Smooth muscle cell (in vitro differentiated cells): ENCODE measurements at regions not wholly inside any gene's neighbourhood (a gene's known extent, or its start where the extent isn't known, plus 50 kb on each side); places are given as distances from the start of the nearest gene placed in this dataset.

Experiments used
- DNase-seq: peaks from one replicate; lab custom pipeline; 2025; ENCODE audit not compliant: unreplicated experiment; lab: John Stamatoyannopoulos, UW
- H2AFZ ChIP-seq: fragments of 200-600 bp; sonication (generic); 2 replicates; pipeline ENCODE4 v1.6.0; 2016; ENCODE audit warnings: antibody characterized with exemption, low read depth, mild to moderate bottlenecking
- H3F3A ChIP-seq: fragments of 200-600 bp; sonication (generic); 2 replicates; pipeline ENCODE4 v1.6.0; 2017; ENCODE audit warnings: antibody characterized with exemption, low read depth
- H3K27ac ChIP-seq: fragments of 200-600 bp; sonication (generic); 2 replicates; pipeline ENCODE4 v1.5.1; 2016; ENCODE audit warnings: low read depth, mild to moderate bottlenecking
- H3K27me3 ChIP-seq: fragments of 200-600 bp; sonication (generic); 2 replicates; pipeline ENCODE4 v1.6.1; 2016; ENCODE audit warnings: low read depth, mild to moderate bottlenecking
- H3K36me3 ChIP-seq: fragments of 200-600 bp; sonication (generic); 2 replicates; pipeline ENCODE4 v1.5.1; 2016; ENCODE audit warnings: low read depth
- H3K4me1 ChIP-seq: fragments of 200-600 bp; sonication (generic); 2 replicates; pipeline ENCODE4 v1.5.1; 2016; ENCODE audit warnings: low read depth
- H3K4me2 ChIP-seq: fragments of 200-600 bp; sonication (generic); 2 replicates; pipeline ENCODE4 v1.6.0; 2016; ENCODE audit warnings: mild to moderate bottlenecking
- H3K4me3 ChIP-seq: fragments of 200-600 bp; sonication (generic); 2 replicates; pipeline ENCODE4 v1.5.1; 2016; ENCODE audit warnings: mild to moderate bottlenecking
- H3K79me2 ChIP-seq: fragments of 200-600 bp; sonication (generic); 2 replicates; pipeline ENCODE4 v1.6.0; 2016; ENCODE audit warnings: low read depth, mild to moderate bottlenecking
- H3K9ac ChIP-seq: fragments of 200-600 bp; sonication (generic); 2 replicates; pipeline ENCODE4 v1.6.0; 2016; ENCODE audit warnings: low read depth
- H3K9me3 ChIP-seq: fragments of 200-600 bp; sonication (generic); replicated peaks from 2 replicates; pipeline ENCODE4 v1.5.1; 2016; ENCODE audit warnings: low read depth
- H4K20me1 ChIP-seq: fragments of 200-600 bp; sonication (generic); 2 replicates; pipeline ENCODE4 v1.6.0; 2016; ENCODE audit warnings: low read depth
- WGBS: methylation state at CpG from one replicate; pipeline ENCODE4 v1.1.7; 2016; ENCODE audit warnings: low lambda C conversion rate; 5-methylcytosine and 5-hydroxymethylcytosine counted together
- TF ChIP-seq, protein P1 (sequence below): fragments of 200-600 bp; sonication (generic); IDR thresholded peaks from 2 replicates; pipeline ENCODE4 v1.5.1; 2017; ENCODE audit warnings: borderline replicate concordance, mild to moderate bottlenecking, antibody characterized with exemption; ENCODE audit not compliant: insufficient read depth, poor library complexity, severe bottlenecking

DNA sequence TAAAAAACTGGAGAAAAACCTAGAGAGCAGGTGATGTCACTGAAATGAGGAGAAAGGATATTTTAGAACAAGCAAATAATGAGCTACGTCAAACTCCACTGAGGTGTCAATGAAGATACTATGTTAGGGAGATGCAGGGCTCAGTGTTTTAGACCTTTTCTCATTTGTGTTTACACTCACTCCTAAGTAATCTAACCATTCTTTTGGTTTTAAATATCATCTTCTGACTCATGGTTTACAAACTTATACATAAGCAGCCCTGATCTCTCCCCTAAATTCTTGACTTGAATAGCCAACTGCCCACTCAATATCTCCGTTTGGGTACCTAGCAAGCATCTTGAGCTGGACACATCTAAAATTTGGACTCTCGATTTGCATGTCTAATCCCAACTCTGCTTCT is 272.4 kb downstream of the MEF2C start:
- no peak for DNase-seq
- H3K36me3 ChIP-seq = no peaks in the 10 kb centered on the region
- H3K27me3 ChIP-seq = no peaks in the 10 kb centered on the region
- no peaks in the 10 kb centered on the region for H3K9me3 ChIP-seq
- no peak overlapping the region for H3K4me3 ChIP-seq
- H2AFZ ChIP-seq = no peak overlapping the region
- H3K4me1 ChIP-seq = no peaks in the 10 kb centered on the region
- no peak overlapping the region for H3K27ac ChIP-seq
- no peaks in the 10 kb centered on the region for H3F3A ChIP-seq
- no peak overlapping the region for H3K4me2 ChIP-seq
- no peaks in the 10 kb centered on the region for H3K79me2 ChIP-seq
- 80% methylated on average over 3 of the region's 3 CpGs for WGBS
- H4K20me1 ChIP-seq = no peaks in the 10 kb centered on the region
- TF ChIP-seq, protein P1, sequence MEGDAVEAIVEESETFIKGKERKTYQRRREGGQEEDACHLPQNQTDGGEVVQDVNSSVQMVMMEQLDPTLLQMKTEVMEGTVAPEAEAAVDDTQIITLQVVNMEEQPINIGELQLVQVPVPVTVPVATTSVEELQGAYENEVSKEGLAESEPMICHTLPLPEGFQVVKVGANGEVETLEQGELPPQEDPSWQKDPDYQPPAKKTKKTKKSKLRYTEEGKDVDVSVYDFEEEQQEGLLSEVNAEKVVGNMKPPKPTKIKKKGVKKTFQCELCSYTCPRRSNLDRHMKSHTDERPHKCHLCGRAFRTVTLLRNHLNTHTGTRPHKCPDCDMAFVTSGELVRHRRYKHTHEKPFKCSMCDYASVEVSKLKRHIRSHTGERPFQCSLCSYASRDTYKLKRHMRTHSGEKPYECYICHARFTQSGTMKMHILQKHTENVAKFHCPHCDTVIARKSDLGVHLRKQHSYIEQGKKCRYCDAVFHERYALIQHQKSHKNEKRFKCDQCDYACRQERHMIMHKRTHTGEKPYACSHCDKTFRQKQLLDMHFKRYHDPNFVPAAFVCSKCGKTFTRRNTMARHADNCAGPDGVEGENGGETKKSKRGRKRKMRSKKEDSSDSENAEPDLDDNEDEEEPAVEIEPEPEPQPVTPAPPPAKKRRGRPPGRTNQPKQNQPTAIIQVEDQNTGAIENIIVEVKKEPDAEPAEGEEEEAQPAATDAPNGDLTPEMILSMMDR = no peak
- no peak overlapping the region for H3K9ac ChIP-seq

DNA sequence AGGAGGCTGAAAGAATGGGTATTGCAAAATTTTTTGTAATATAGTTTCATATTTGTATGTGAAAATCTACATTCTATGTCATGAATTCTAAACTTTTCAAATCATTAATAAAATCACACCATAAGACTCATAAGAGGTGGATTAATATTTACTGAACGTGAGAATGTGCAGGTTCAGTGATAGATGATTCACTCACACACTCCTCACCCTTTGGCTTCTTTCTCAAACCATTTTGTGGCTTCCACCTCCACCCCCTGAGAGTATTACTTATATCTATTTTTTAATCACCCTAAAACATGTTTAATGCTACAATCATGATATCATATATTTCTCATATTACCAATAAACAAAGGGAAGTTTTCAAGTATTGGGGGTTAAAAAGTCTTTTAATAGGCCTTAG is 275.5 kb downstream of the MEF2C start:
- WGBS = 89% methylated on average over 1 of the region's 1 CpG
- H3K79me2 ChIP-seq = no peaks in the 10 kb centered on the region
- TF ChIP-seq, protein P1 = no peak

DNA sequence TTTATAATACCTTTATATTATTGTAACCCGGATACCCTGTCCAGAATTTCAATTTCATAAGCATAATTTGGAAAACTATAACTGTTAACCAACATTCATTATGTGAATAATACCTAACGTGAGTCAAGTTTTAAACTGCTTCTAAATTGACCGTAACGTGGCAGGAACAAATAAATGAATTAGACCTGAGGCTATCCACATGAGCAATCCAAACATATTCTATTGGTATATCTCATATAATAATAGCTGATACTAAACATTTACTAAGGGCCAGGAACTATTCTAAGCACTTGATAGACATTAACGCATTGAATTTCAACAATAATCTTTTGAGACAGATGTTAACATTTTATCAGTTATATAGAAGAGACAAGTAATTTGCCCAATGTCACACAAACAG is 276.4 kb downstream of the MEF2C start:
- no peak overlapping the region for H3K27ac ChIP-seq
- WGBS = 91% methylated on average over 5 of the region's 5 CpGs

More for the DNA sequence above, 275.5 kb downstream of the MEF2C start:
- Histone ChIP-seq H3K27ac (no peak overlapping the region), H2AFZ (no peak overlapping the region), H3K27me3 (no peaks in the 10 kb centered on the region), H3F3A (no peaks in the 10 kb centered on the region), H3K4me3 (no peak overlapping the region), H3K4me1 (no peaks in the 10 kb centered on the region), H3K4me2 (no peak overlapping the region), H3K36me3 (no peaks in the 10 kb centered on the region), H3K9ac (no peak overlapping the region), H4K20me1 (no peaks in the 10 kb centered on the region), H3K9me3 (no peaks in the 10 kb centered on the region)
- no peak for DNase-seq

DNA sequence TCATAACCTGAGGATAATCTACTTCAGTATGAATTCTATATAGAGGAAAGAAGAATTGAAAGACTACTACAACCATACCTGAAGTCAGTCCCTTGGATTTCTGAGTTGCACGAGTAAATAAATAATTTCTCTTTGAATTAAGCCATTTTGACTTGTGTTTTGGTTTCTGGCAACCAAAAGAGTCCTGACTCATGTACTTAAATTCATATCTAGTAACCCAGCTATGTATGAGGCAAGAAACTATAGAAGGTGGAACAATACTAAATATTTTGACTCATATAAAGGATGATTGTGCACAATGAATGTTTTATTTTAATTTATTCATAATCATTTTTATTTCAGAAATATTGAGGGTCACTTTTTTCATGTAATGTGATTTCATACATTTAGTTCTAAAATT is 276.8 kb downstream of the MEF2C start:
- Histone ChIP-seq H2AFZ (no peak overlapping the region), H3K27ac (no peak overlapping the region), H3K9ac (no peak overlapping the region), H3K79me2 (no peaks in the 10 kb centered on the region), H3K4me2 (no peak overlapping the region), H3K4me1 (no peaks in the 10 kb centered on the region), H3F3A (no peaks in the 10 kb centered on the region), H3K27me3 (no peaks in the 10 kb centered on the region), H3K9me3 (no peaks in the 10 kb centered on the region), H3K4me3 (no peak overlapping the region), H3K36me3 (no peaks in the 10 kb centered on the region), H4K20me1 (no peaks in the 10 kb centered on the region)
- no peak for DNase-seq
- TF ChIP-seq, protein P1 = no peak
- WGBS = 85% methylated on average over 1 of the region's 1 CpG

More for the DNA sequence above, 276.4 kb downstream of the MEF2C start:
- Histone ChIP-seq H2AFZ (no peak overlapping the region), H4K20me1 (no peaks in the 10 kb centered on the region), H3K4me3 (no peak overlapping the region), H3K36me3 (no peaks in the 10 kb centered on the region), H3K27me3 (no peaks in the 10 kb centered on the region), H3K79me2 (no peaks in the 10 kb centered on the region), H3K4me1 (no peaks in the 10 kb centered on the region), H3K9ac (no peak overlapping the region), H3K4me2 (no peak overlapping the region), H3K9me3 (no peaks in the 10 kb centered on the region), H3F3A (no peaks in the 10 kb centered on the region)
- DNase-seq = no peak
- TF ChIP-seq, protein P1 = no peak
